HEK293 (cell line): ENCODE measurements at regions not wholly inside any gene's neighbourhood (a gene's known extent, or its start where the extent isn't known, plus 50 kb on each side); places are given as distances from the start of the nearest gene placed in this dataset.

Experiments
- CTCF ChIA-PET: fragments of 350-600 bp; formaldehyde crosslinking; extraction: SDS; loops from one replicate; lab custom pipeline; 2021; ENCODE audit warnings: antibody characterized with exemption; lab: Yijun Ruan, JAX
- POLR2A ChIA-PET: fragments of 300-600 bp; formaldehyde crosslinking; extraction: SDS; loops from one replicate; lab custom pipeline; 2020; ENCODE audit warnings: antibody characterized with exemption, inconsistent platforms; lab: Yijun Ruan, JAX
- H3K27ac ChIP-seq: fragments of 200-500 bp; sonication (Bioruptor generic); 2 replicates; pipeline ENCODE4 v1.5.1; 2014; ENCODE audit warnings: low read depth, low read length, control low read depth, inconsistent platforms; ENCODE audit errors: extremely low read depth
- H3K36me3 ChIP-seq, 2 experiments: fragments of 200-500 bp in 1 of 2; sonication (Bioruptor generic) in 1 of 2; 1 replicate in 1 of 2; 2 replicates in 1 of 2; pipeline ENCODE4 v1.5.1; 2014 to 2017; ENCODE audit warnings: inconsistent platforms in 2 of 2, low read length in 2 of 2; ENCODE audit not compliant: control insufficient read depth in 2 of 2, insufficient read depth in 1 of 2
- H3K4me1 ChIP-seq: fragments of 200-500 bp; sonication (Bioruptor generic); 2 replicates; pipeline ENCODE4 v1.5.1; 2014; ENCODE audit warnings: mild to moderate bottlenecking, low read length, inconsistent platforms; ENCODE audit not compliant: control insufficient read depth, insufficient read depth
- H3K4me3 ChIP-seq: 2 replicates; pipeline ENCODE4 v1.5.1; 2011; ENCODE audit warnings: low read depth, mild to moderate bottlenecking, control low read depth, low read length, moderate library complexity
- H3K9me3 ChIP-seq: fragments of 200-500 bp; sonication (Bioruptor generic); 2 replicates; pipeline ENCODE4 v1.5.1; 2014; ENCODE audit warnings: low read depth, low read length, inconsistent platforms; ENCODE audit not compliant: control insufficient read depth, insufficient read depth
- ATF2 ChIP-seq: fragments of 450-650 bp; formaldehyde crosslinking; IDR thresholded peaks from 2 replicates; pipeline ENCODE4 v1.5.1; 2016; ENCODE audit warnings: missing biosample characterization, missing genetic modification characterization, low read depth
- HOXA7 ChIP-seq: sonication (generic); formaldehyde crosslinking; IDR thresholded peaks from 2 replicates; pipeline ENCODE4 v1.8.1; 2022; ENCODE audit warnings: missing genetic modification reagents, borderline replicate concordance
- PRDM4 ChIP-seq: fragments of 450-650 bp; formaldehyde crosslinking; IDR thresholded peaks from 2 replicates; pipeline ENCODE4 v1.5.1; 2017; ENCODE audit warnings: missing biosample characterization, missing genetic modification characterization
- SCRT2 ChIP-seq: fragments of 450-650 bp; formaldehyde crosslinking; IDR thresholded peaks from 2 replicates; pipeline ENCODE4 v1.5.1; 2016; ENCODE audit warnings: missing biosample characterization, missing genetic modification characterization
- YY2 ChIP-seq: fragments of 450-650 bp; formaldehyde crosslinking; IDR thresholded peaks from 2 replicates; pipeline ENCODE4 v1.5.1; 2016; ENCODE audit warnings: missing biosample characterization, missing genetic modification characterization
- ZBTB17 ChIP-seq: fragments of 450-650 bp; formaldehyde crosslinking; IDR thresholded peaks from 2 replicates; pipeline ENCODE4 v1.5.1; 2016; ENCODE audit warnings: missing biosample characterization, missing genetic modification characterization
- ZBTB44 ChIP-seq: fragments of 450-650 bp; IDR thresholded peaks from 2 replicates; pipeline ENCODE4 v1.5.1; 2018; ENCODE audit warnings: missing biosample characterization, mild to moderate bottlenecking, missing genetic modification characterization
- ZFP69B ChIP-seq: fragments of 450-650 bp; formaldehyde crosslinking; IDR thresholded peaks from 2 replicates; pipeline ENCODE4 v1.5.1; 2016; ENCODE audit warnings: missing biosample characterization, missing genetic modification characterization
- ZNF174 ChIP-seq: fragments of 450-650 bp; formaldehyde crosslinking; IDR thresholded peaks from 2 replicates; pipeline ENCODE4 v1.5.0; 2017; ENCODE audit warnings: missing biosample characterization, mild to moderate bottlenecking, missing genetic modification characterization
- ZNF26 ChIP-seq: fragments of 450-650 bp; formaldehyde crosslinking; IDR thresholded peaks from 2 replicates; pipeline ENCODE4 v1.5.1; 2016; ENCODE audit warnings: missing biosample characterization, missing genetic modification characterization
- ZNF311 ChIP-seq: fragments of 450-650 bp; formaldehyde crosslinking; IDR thresholded peaks from 2 replicates; pipeline ENCODE4 v1.5.1; 2017; ENCODE audit warnings: missing biosample characterization, missing genetic modification characterization, borderline replicate concordance
- ZNF394 ChIP-seq: fragments of 450-650 bp; formaldehyde crosslinking; IDR thresholded peaks from 2 replicates; pipeline ENCODE4 v1.5.1; 2016; ENCODE audit warnings: missing biosample characterization, missing genetic modification characterization, mild to moderate bottlenecking, moderate library complexity, borderline replicate concordance
- ZNF518A ChIP-seq: fragments of 450-650 bp; formaldehyde crosslinking; conservative IDR thresholded peaks from 2 replicates; pipeline ENCODE4 v1.5.1; 2016; ENCODE audit warnings: low read depth, missing biosample characterization, missing genetic modification characterization
- ZNF555 ChIP-seq: fragments of 450-650 bp; formaldehyde crosslinking; conservative IDR thresholded peaks from 2 replicates; pipeline ENCODE4 v1.5.1; 2017; ENCODE audit warnings: missing biosample characterization, mild to moderate bottlenecking, missing genetic modification characterization, inconsistent platforms
- ZNF623 ChIP-seq: fragments of 450-650 bp; formaldehyde crosslinking; IDR thresholded peaks from 2 replicates; pipeline ENCODE4 v1.5.1; 2016; ENCODE audit warnings: missing biosample characterization, missing genetic modification characterization
- TF ChIP-seq, protein P1 (sequence below): fragments of 450-650 bp; formaldehyde crosslinking; IDR thresholded peaks from 2 replicates; pipeline ENCODE4 v1.5.1; 2016; ENCODE audit warnings: missing biosample characterization, missing genetic modification characterization
- TF ChIP-seq, protein P2 (sequence below): fragments of 450-650 bp; formaldehyde crosslinking; IDR thresholded peaks from 2 replicates; pipeline ENCODE4 v1.5.1; 2016; ENCODE audit warnings: missing biosample characterization, missing genetic modification characterization

DNA sequence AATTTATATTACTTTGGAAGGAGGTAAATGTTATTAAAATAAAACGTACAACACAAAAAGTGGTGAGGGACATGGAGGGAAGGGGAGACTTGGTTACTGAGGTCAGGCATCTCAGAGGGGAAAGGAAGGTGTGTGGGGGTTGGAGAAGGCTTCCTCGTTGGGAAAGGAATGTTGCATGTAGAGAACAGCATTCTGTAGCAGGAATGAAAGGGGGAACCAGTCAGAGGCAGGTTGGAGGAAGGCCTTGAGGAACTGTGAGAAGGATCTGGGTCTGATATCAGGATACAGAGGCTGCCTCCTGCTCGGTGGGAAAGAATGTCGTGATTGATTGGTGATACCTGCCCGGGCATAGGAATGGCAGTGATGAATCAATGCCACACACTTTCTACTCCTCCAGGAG, 103.3 kb upstream of the ZFHX3 start:
- no peaks in the 10 kb centered on the region for H3K9me3 ChIP-seq
- H3K4me3 ChIP-seq, result no peak overlapping the region
- ChIA-PET POLR2A (no interaction called here), CTCF (no interaction called here)
- TF ChIP-seq ZFP69B (tag by site-specific recombination), result no peak
- TF ChIP-seq ZBTB17 (tag by site-specific recombination), result peak; percentile 48; the same call in 1 of the 2 replicates
- no peak for TF ChIP-seq ZNF394 (tag by site-specific recombination)
- H3K27ac ChIP-seq, result no peak overlapping the region
- H3K4me1 ChIP-seq, result peaks cover 9% of the 10 kb centered on the region
- H3K36me3 ChIP-seq, result no peaks in the 10 kb centered on the region

DNA sequence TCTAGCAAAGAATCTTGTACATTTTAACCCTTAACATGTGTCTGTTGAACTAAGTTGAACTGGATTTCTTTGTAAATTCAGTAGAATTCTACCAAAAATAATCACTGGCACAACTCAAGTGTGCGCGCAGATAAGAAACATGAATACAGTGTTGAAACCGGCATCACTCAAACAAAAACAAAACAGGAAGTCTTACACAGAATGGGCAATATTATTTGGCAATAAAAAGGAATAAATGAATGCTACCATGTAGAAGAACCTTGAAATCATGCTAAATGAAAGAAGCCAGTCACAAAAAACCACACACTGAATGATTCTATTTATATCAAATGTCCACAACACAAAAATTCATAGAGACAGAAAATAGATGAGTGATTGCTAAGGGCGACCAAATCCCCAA, 102.9 kb upstream of the ZFHX3 start:
- H3K27ac ChIP-seq, result no peak overlapping the region
- CTCF ChIA-PET, result no interaction called here
- H3K36me3 ChIP-seq, result no peaks in the 10 kb centered on the region
- no peak overlapping the region for H3K4me3 ChIP-seq
- POLR2A ChIA-PET, result no interaction called here
- H3K4me1 ChIP-seq, result peaks cover 9% of the 10 kb centered on the region
- no peaks in the 10 kb centered on the region for H3K9me3 ChIP-seq
- TF ChIP-seq ZNF555 (tag by site-specific recombination), result no peak
- no peak for TF ChIP-seq SCRT2 (tag by site-specific recombination)
- TF ChIP-seq ZNF311 (tag by site-specific recombination), result no peak
- TF ChIP-seq ZNF518A (tag by site-specific recombination), result no peak
- TF ChIP-seq ZBTB44 (tag by site-specific recombination), result no peak
- no peak for TF ChIP-seq HOXA7 (CRISPR knock-in tag)
- no peak for TF ChIP-seq ZNF623 (tag by site-specific recombination)
- TF ChIP-seq, protein P1, sequence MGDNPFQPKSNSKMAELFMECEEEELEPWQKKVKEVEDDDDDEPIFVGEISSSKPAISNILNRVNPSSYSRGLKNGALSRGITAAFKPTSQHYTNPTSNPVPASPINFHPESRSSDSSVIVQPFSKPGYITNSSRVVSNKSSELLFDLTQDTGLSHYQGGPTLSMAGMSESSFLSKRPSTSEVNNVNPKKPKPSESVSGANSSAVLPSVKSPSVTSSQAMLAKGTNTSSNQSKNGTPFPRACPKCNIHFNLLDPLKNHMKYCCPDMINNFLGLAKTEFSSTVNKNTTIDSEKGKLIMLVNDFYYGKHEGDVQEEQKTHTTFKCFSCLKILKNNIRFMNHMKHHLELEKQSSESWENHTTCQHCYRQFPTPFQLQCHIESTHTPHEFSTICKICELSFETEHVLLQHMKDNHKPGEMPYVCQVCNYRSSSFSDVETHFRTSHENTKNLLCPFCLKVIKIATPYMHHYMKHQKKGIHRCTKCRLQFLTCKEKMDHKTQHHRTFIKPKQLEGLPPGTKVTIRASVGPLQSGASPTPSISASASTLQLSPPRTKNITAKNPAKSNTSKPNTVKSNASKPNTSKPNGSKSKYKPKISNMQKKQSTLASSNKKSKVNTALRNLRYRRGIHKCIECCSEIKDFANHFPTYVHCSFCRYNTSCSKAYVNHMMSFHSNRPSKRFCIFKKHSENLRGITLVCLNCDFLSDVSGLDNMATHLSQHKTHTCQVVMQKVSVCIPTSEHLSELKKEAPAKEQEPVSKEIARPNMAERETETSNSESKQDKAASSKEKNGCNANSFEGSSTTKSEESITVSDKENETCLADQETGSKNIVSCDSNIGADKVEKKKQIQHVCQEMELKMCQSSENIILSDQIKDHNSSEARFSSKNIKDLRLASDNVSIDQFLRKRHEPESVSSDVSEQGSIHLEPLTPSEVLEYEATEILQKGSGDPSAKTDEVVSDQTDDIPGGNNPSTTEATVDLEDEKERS (tag by site-specific recombination), result no peak
- no peak for TF ChIP-seq ZNF26
- TF ChIP-seq YY2 (tag by site-specific recombination), result no peak
- no peak for TF ChIP-seq ZNF174
- TF ChIP-seq ATF2 (tag by site-specific recombination), result no peak
- TF ChIP-seq, protein P2, sequence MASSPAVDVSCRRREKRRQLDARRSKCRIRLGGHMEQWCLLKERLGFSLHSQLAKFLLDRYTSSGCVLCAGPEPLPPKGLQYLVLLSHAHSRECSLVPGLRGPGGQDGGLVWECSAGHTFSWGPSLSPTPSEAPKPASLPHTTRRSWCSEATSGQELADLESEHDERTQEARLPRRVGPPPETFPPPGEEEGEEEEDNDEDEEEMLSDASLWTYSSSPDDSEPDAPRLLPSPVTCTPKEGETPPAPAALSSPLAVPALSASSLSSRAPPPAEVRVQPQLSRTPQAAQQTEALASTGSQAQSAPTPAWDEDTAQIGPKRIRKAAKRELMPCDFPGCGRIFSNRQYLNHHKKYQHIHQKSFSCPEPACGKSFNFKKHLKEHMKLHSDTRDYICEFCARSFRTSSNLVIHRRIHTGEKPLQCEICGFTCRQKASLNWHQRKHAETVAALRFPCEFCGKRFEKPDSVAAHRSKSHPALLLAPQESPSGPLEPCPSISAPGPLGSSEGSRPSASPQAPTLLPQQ (tag by site-specific recombination), result no peak
- no peak for TF ChIP-seq PRDM4
